Neural progenitor cell (in vitro differentiated cells): ENCODE measurements at regions not wholly inside any gene's neighbourhood (a gene's known extent, or its start where the extent isn't known, plus 50 kb on each side); places are given as distances from the start of the nearest gene placed in this dataset.

Source experiments
- DNase-seq: peaks from one replicate; pipeline ENCODE4 v3.0.0-alpha.2; 2016; ENCODE audit warnings: low spot score
- H2AFZ ChIP-seq: fragments of 200-600 bp; sonication (generic); replicated peaks from 2 replicates; pipeline ENCODE4 v1.6.1; 2016; ENCODE audit warnings: antibody characterized with exemption
- H3F3A ChIP-seq: fragments of 200-600 bp; sonication (generic); 2 replicates; pipeline ENCODE4 v1.6.1; 2016; ENCODE audit warnings: antibody characterized with exemption, low read depth
- H3K27ac ChIP-seq: fragments of 200-600 bp; sonication (generic); 2 replicates; pipeline ENCODE4 v1.5.1; 2016; ENCODE audit warnings: mild to moderate bottlenecking
- H3K27me3 ChIP-seq: fragments of 200-600 bp; sonication (generic); 2 replicates; pipeline ENCODE4 v1.6.1; 2016; ENCODE audit warnings: mild to moderate bottlenecking, moderate library complexity
- H3K36me3 ChIP-seq: fragments of 200-600 bp; sonication (generic); 2 replicates; pipeline ENCODE4 v1.5.1; 2016
- H3K4me1 ChIP-seq: fragments of 200-600 bp; sonication (generic); 2 replicates; pipeline ENCODE4 v1.6.1; 2016; ENCODE audit warnings: mixed run types
- H3K4me2 ChIP-seq: fragments of 200-600 bp; sonication (generic); 2 replicates; pipeline ENCODE4 v1.6.1; 2016
- H3K4me3 ChIP-seq: fragments of 200-600 bp; sonication (generic); 2 replicates; pipeline ENCODE4 v1.5.1; 2016
- H3K79me2 ChIP-seq: fragments of 200-600 bp; sonication (generic); 2 replicates; pipeline ENCODE4 v1.6.1; 2016; ENCODE audit warnings: low read depth
- H3K9ac ChIP-seq: fragments of 200-600 bp; sonication (generic); 2 replicates; pipeline ENCODE4 v1.6.1; 2016
- H3K9me3 ChIP-seq: fragments of 200-600 bp; sonication (generic); 2 replicates; pipeline ENCODE4 v1.5.1; 2016; ENCODE audit warnings: low read depth
- H4K20me1 ChIP-seq: fragments of 200-600 bp; sonication (generic); 2 replicates; pipeline ENCODE4 v1.6.1; 2016; ENCODE audit warnings: low read depth
- H3K27ac Mint-ChIP-seq: 3 replicates; pipeline ENCODE4 v1.8.0; 2021; ENCODE audit warnings: mixed read lengths
- H3K27me3 Mint-ChIP-seq: 2 replicates; pipeline ENCODE4 v1.8.0; 2022; ENCODE audit warnings: low read depth, mild to moderate bottlenecking, inconsistent platforms, moderate library complexity, mixed read lengths; ENCODE audit not compliant: insufficient read depth
- H3K36me3 Mint-ChIP-seq: 3 replicates; pipeline ENCODE4 v1.8.0; 2021; ENCODE audit warnings: mixed read lengths
- H3K4me1 Mint-ChIP-seq: 3 replicates; pipeline ENCODE4 v1.8.0; 2021; ENCODE audit warnings: mixed read lengths
- H3K4me3 Mint-ChIP-seq: 3 replicates; pipeline ENCODE4 v1.8.0; 2021; ENCODE audit warnings: mild to moderate bottlenecking, moderate library complexity, mixed read lengths
- H3K9me3 Mint-ChIP-seq: 3 replicates; pipeline ENCODE4 v1.8.0; 2020; ENCODE audit warnings: mixed read lengths
- CTCF ChIP-seq: fragments of 200-600 bp; sonication (generic); IDR thresholded peaks from 2 replicates; pipeline ENCODE4 v1.5.1; 2017; ENCODE audit warnings: antibody characterized with exemption, mild to moderate bottlenecking
- EZH2 ChIP-seq: fragments of 200-600 bp; sonication (generic); IDR thresholded peaks from 2 replicates; pipeline ENCODE4 v1.6.1; 2017; ENCODE audit warnings: antibody characterized with exemption, mild to moderate bottlenecking, moderate library complexity
- EZH2phosphoT487 ChIP-seq: fragments of 200-600 bp; sonication (generic); IDR thresholded peaks from 2 replicates; pipeline ENCODE4 v1.6.1; 2017; ENCODE audit warnings: antibody characterized with exemption

- Histone ChIP-seq H3K9me3 (no peaks in the 10 kb centered on the region), H3K4me2 (no peak overlapping the region), H3F3A (no peaks in the 10 kb centered on the region), H3K9ac (no peak overlapping the region), H2AFZ (no peak overlapping the region), H3K4me3 (no peak overlapping the region), H3K79me2 (no peaks in the 10 kb centered on the region), H3K27ac (no peak overlapping the region), H3K4me1 (no peaks in the 10 kb centered on the region), H3K36me3 (no peaks in the 10 kb centered on the region), H4K20me1 (no peaks in the 10 kb centered on the region), H3K27me3 (no peaks in the 10 kb centered on the region)
- DNase-seq = no peak
- Mint-ChIP-seq H3K36me3 (no peaks in the 10 kb centered on the region), H3K4me1 (no peaks in the 10 kb centered on the region), H3K9me3 (peaks cover 2% of the 10 kb centered on the region), H3K27ac (no peak overlapping the region), H3K4me3 (no peak overlapping the region), H3K27me3 (no peaks in the 10 kb centered on the region)
- TF ChIP-seq EZH2 (no peak), EZH2phosphoT487 (no peak), CTCF (no peak)
Observed at GRCh38 chr2:77922567-77922966, 400.4 kb upstream of the LRRTM4 start.

- Mint-ChIP-seq H3K4me1 (no peaks in the 10 kb centered on the region), H3K27ac (no peak overlapping the region), H3K27me3 (no peaks in the 10 kb centered on the region), H3K36me3 (no peaks in the 10 kb centered on the region), H3K4me3 (no peak overlapping the region), H3K9me3 (peaks cover 1% of the 10 kb centered on the region)
- no peaks in the 10 kb centered on the region for H3F3A ChIP-seq
- H3K9me3 ChIP-seq = no peaks in the 10 kb centered on the region
- no peak overlapping the region for H3K27ac ChIP-seq
- H3K4me1 ChIP-seq = no peaks in the 10 kb centered on the region
- no peak overlapping the region for H3K9ac ChIP-seq
- TF ChIP-seq EZH2phosphoT487 (no peak), CTCF (no peak), EZH2 (no peak)
- no peaks in the 10 kb centered on the region for H3K36me3 ChIP-seq
- no peaks in the 10 kb centered on the region for H3K27me3 ChIP-seq
- no peak overlapping the region for H2AFZ ChIP-seq
- H3K4me2 ChIP-seq = no peak overlapping the region
- H4K20me1 ChIP-seq = no peaks in the 10 kb centered on the region
- no peak overlapping the region for H3K4me3 ChIP-seq
- DNase-seq = no peak
- no peaks in the 10 kb centered on the region for H3K79me2 ChIP-seq
Observed at GRCh38 chr2:77937366-77937765, 415.2 kb upstream of the LRRTM4 start.

- no peaks in the 10 kb centered on the region for H4K20me1 ChIP-seq
- TF ChIP-seq CTCF = no peak
- TF ChIP-seq EZH2phosphoT487 = no peak
- no peak for TF ChIP-seq EZH2
- Mint-ChIP-seq H3K4me3 (no peak overlapping the region), H3K4me1 (no peaks in the 10 kb centered on the region), H3K27me3 (no peaks in the 10 kb centered on the region), H3K9me3 (no peaks in the 10 kb centered on the region), H3K36me3 (no peaks in the 10 kb centered on the region), H3K27ac (no peak overlapping the region)
- no peak overlapping the region for H3K4me3 ChIP-seq
- no peak for DNase-seq
- no peaks in the 10 kb centered on the region for H3K27me3 ChIP-seq
- no peaks in the 10 kb centered on the region for H3K4me1 ChIP-seq
- H3K9ac ChIP-seq = no peak overlapping the region
- no peaks in the 10 kb centered on the region for H3K79me2 ChIP-seq
- no peak overlapping the region for H3K27ac ChIP-seq
- no peaks in the 10 kb centered on the region for H3F3A ChIP-seq
- H3K4me2 ChIP-seq = no peak overlapping the region
- no peaks in the 10 kb centered on the region for H3K9me3 ChIP-seq
- no peaks in the 10 kb centered on the region for H3K36me3 ChIP-seq
- H2AFZ ChIP-seq = no peak overlapping the region
Observed at GRCh38 chr2:77938462-77938861, 416.3 kb upstream of the LRRTM4 start.

GRCh38 chr2:77939370-77939769, 417.2 kb upstream of the LRRTM4 start:
- no peaks in the 10 kb centered on the region for H3K27me3 Mint-ChIP-seq
- DNase-seq = no peak
- H3K36me3 ChIP-seq = no peaks in the 10 kb centered on the region
- no peak overlapping the region for H3K4me3 Mint-ChIP-seq
- H3K9ac ChIP-seq = no peak overlapping the region
- no peak overlapping the region for H3K4me2 ChIP-seq
- H3K27ac ChIP-seq = no peak overlapping the region
- no peak for TF ChIP-seq EZH2
- no peak for TF ChIP-seq CTCF
- no peak for TF ChIP-seq EZH2phosphoT487
- H3K36me3 Mint-ChIP-seq = no peaks in the 10 kb centered on the region
- peaks cover 9% of the 10 kb centered on the region for H3K4me1 Mint-ChIP-seq
- H3F3A ChIP-seq = no peaks in the 10 kb centered on the region
- no peaks in the 10 kb centered on the region for H3K4me1 ChIP-seq
- H4K20me1 ChIP-seq = no peaks in the 10 kb centered on the region
- no peaks in the 10 kb centered on the region for H3K9me3 ChIP-seq
- H3K4me3 ChIP-seq = no peak overlapping the region
- no peak overlapping the region for H3K27ac Mint-ChIP-seq
- H3K27me3 ChIP-seq = no peaks in the 10 kb centered on the region
- no peaks in the 10 kb centered on the region for H3K9me3 Mint-ChIP-seq
- no peak overlapping the region for H2AFZ ChIP-seq
- no peaks in the 10 kb centered on the region for H3K79me2 ChIP-seq
